Uterus (tissue), 3 donors: ENCODE measurements at regions not wholly inside any gene's neighbourhood (a gene's known extent, or its start where the extent isn't known, plus 50 kb on each side); places are given as distances from the start of the nearest gene placed in this dataset.

Source experiments
- DNase-seq, 2 donors: peaks; one replicate each; pipeline ENCODE4 v3.0.0-alpha.2; 2019 to 2020
- H3K27ac ChIP-seq, 2 donors: fragments of 200-600 bp; sonication (generic); 1 replicate in 1 of 2; 2 replicates in 1 of 2; pipeline ENCODE4 v1.5.1; 2016 to 2018
- H3K27me3 ChIP-seq, 2 donors: fragments of 200-600 bp; sonication (generic); one replicate each; pipeline ENCODE4 v1.5.1; 2018 to 2019; ENCODE audit warnings: control low read depth in 1 of 2
- H3K36me3 ChIP-seq, 2 donors: fragments of 200-600 bp; sonication (generic); one replicate each; pipeline ENCODE4 v1.5.1; 2019; ENCODE audit warnings: control low read depth in 1 of 2
- H3K4me1 ChIP-seq, 2 donors: fragments of 200-600 bp; sonication (generic); one replicate each; pipeline ENCODE4 v1.5.1; 2018 to 2019; ENCODE audit warnings: control low read depth in 1 of 2
- H3K4me3 ChIP-seq, 2 donors: fragments of 200-600 bp; sonication (generic); 1 replicate in 1 of 2; 2 replicates in 1 of 2; pipeline ENCODE4 v1.5.1; 2018 to 2019; ENCODE audit warnings: mild to moderate bottlenecking in 1 of 2
- H3K9me3 ChIP-seq, 2 donors: fragments of 200-600 bp; sonication (generic); one replicate each; pipeline ENCODE4 v1.5.1; 2019; ENCODE audit warnings: control low read depth in 1 of 2
- POLR2A ChIP-seq, 2 donors: fragments of 450-650 bp; IDR thresholded peaks; one replicate each; pipeline ENCODE4 v1.6.1; 2016; ENCODE audit warnings: antibody characterized with exemption in 2 of 2, mild to moderate bottlenecking in 1 of 2, moderate library complexity in 1 of 2
- intact Hi-C: fragments of 100-400 bp; cut with DNase I; formaldehyde crosslinking; loops from one replicate; pipeline ENCODE4 v1.15.1; 2023; ENCODE audit warnings: low total_unique reads
- TF ChIP-seq, protein P1 (sequence below), 4 experiments: fragments of 200-600 bp in 2 of 4; fragments of 450-650 bp in 2 of 4; sonication (generic) in 2 of 4; IDR thresholded peaks; one replicate each; pipeline ENCODE4 v1.5.1; 2016 to 2019; ENCODE audit warnings: antibody characterized with exemption in 4 of 4, mild to moderate bottlenecking in 2 of 4, moderate library complexity in 1 of 4
- donor health status: DM: yes; HTN: yes; CAD: no.

DNA sequence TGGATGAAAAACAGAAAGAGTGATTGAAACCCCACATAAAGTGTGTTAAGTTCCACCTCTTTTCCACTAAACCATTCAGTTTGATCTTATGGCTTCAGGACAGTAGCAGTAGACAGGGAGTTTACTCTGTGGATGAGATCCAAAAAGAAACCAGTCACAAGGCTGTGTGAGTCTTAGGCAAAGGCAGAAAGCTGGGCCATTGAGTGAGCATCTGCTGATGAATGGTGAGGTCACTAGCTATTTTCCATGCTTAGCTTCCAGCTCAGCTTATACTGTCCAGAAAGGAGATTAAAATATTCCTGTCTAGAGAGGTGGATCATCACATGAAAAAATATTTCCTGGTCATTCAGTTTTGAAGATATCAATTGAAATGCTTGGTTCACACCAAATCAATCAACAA is 1643.9 kb downstream of the HACE1 start:
- no peak overlapping the region for H3K4me3 ChIP-seq
- H3K36me3 ChIP-seq = no peaks in the 10 kb centered on the region
- TF ChIP-seq, protein P1, sequence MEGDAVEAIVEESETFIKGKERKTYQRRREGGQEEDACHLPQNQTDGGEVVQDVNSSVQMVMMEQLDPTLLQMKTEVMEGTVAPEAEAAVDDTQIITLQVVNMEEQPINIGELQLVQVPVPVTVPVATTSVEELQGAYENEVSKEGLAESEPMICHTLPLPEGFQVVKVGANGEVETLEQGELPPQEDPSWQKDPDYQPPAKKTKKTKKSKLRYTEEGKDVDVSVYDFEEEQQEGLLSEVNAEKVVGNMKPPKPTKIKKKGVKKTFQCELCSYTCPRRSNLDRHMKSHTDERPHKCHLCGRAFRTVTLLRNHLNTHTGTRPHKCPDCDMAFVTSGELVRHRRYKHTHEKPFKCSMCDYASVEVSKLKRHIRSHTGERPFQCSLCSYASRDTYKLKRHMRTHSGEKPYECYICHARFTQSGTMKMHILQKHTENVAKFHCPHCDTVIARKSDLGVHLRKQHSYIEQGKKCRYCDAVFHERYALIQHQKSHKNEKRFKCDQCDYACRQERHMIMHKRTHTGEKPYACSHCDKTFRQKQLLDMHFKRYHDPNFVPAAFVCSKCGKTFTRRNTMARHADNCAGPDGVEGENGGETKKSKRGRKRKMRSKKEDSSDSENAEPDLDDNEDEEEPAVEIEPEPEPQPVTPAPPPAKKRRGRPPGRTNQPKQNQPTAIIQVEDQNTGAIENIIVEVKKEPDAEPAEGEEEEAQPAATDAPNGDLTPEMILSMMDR (IDR thresholded peaks at IDR 0.05) = no peak
- TF ChIP-seq POLR2A (IDR thresholded peaks at IDR 0.05) = no peak
- no peak for DNase-seq
- intact Hi-C loops = no loop called here
- H3K9me3 ChIP-seq = no peaks in the 10 kb centered on the region
- no peaks in the 10 kb centered on the region for H3K4me1 ChIP-seq
- peaks cover 0 to 4% of the 10 kb centered on the region in 2 donors for H3K27me3 ChIP-seq
- H3K27ac ChIP-seq = no peak overlapping the region

DNA sequence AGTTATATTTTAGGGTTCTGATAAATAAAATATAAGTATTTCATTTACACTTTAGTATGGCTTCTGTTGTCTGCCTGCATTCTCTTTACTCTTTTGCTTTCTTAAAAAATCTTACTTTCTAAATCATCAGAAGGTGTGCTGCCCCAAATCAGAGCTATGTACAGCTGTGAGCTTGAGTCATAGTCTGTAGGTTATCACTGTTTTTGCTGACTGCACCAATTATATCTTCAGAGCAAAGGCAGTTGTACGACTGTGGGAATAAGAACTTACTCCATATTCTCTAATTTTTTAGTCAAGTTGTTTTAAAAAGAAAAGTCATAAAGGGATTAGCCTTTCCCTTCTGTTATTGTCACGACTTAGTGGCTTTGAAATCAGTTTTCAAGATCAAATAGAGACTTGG is 1649.0 kb downstream of the HACE1 start:
- no peaks in the 10 kb centered on the region for H3K4me1 ChIP-seq
- no peak for TF ChIP-seq POLR2A (IDR thresholded peaks at IDR 0.05)
- TF ChIP-seq, protein P1 (IDR thresholded peaks at IDR 0.05) = no peak
- no peak overlapping the region for H3K27ac ChIP-seq
- no peak for DNase-seq
- no peaks in the 10 kb centered on the region for H3K36me3 ChIP-seq
- no peaks in the 10 kb centered on the region for H3K9me3 ChIP-seq
- H3K27me3 ChIP-seq = peaks cover 0 to 5% of the 10 kb centered on the region in 2 donors
- intact Hi-C loops = no loop called here
- no peak overlapping the region for H3K4me3 ChIP-seq

DNA sequence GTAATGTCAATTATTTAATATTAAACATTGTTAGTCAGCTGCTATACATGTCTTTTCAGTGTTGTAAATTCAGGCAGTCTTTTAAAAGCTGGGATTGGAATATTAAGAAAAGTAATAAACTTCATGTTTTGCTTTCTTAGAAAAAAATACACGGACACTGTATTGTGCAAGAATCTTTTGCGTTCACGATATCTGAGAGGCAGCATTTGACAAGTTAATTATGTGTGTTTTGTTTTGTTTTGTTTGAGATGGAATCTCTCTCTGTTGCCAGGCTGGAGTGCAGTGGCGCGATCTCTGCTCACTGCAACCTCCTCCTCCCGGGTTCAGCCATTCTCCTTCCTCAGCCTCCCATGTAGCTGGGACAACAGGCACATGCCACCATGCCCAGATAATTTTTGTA is 1661.3 kb downstream of the HACE1 start:
- Histone ChIP-seq H3K4me1 (no peaks in the 10 kb centered on the region), H3K36me3 (no peaks in the 10 kb centered on the region), H3K9me3 (no peaks in the 10 kb centered on the region), H3K27me3 (no peaks in the 10 kb centered on the region), H3K4me3 (no peak overlapping the region), H3K27ac (no peak overlapping the region)
- TF ChIP-seq, protein P1 (IDR thresholded peaks at IDR 0.05) = no peak
- TF ChIP-seq POLR2A (IDR thresholded peaks at IDR 0.05) = no peak
- no peak for DNase-seq
- intact Hi-C loops = no loop called here

DNA sequence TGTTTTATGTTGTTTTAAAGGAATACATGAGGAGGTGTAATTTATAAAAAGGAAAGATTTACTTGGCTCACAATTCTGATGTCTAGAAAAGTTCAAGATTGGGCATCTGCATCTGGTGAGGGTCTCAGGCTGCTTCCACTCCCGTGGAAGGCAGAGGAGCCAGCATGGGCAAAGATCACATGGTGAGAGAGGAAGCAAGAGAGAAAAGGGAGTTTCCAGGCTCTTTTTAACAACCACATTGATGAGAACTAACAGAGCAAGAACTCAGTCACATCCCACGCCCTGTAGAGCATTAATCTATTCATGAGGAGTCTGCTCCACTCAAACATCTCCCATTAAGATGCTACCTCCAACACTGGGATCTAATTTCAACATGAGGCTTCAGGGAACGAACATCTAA is 1666.3 kb downstream of the HACE1 start:
- H3K27ac ChIP-seq = no peak overlapping the region
- H3K4me1 ChIP-seq = no peaks in the 10 kb centered on the region
- DNase-seq = no peak
- H3K4me3 ChIP-seq = no peak overlapping the region
- no peaks in the 10 kb centered on the region for H3K9me3 ChIP-seq
- H3K27me3 ChIP-seq = no peaks in the 10 kb centered on the region
- intact Hi-C loops = no loop called here
- no peak for TF ChIP-seq POLR2A (IDR thresholded peaks at IDR 0.05)
- TF ChIP-seq, protein P1 (IDR thresholded peaks at IDR 0.05) = no peak
- H3K36me3 ChIP-seq = no peaks in the 10 kb centered on the region

DNA sequence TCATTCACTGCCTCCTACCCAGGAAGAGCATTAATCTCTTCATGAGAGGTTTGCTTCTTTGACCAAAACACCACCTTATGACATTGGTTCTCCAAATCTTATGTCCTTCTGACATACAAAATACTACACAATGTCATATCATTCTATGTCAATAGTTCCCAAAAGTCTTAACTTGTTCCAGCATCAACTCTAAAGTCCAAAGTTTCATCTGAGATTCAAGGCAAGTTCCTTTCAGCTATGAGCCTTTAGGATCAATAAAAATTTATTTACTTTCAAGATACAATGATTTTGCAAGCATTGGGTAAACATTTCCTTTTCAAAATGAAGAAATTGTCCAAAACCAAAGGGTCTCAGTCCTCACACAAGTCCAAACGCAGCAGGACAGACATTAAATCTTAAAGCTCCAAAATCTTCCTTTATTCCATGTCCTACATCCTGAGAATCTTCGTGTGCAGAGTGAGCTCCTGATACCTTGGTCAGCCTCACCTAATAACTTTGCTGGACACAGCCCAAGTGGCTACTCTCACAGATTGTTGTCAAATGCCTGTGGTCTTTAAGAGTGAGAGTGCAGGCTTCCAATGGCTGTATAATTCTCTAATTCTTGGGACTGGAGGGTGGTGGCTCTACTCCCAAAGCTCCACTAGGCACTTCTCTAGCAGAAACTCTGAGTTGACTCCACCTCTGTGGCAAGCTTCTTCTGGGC is 1668.2 kb downstream of the HACE1 start:
- Histone ChIP-seq H3K4me3 (no peak overlapping the region), H3K27me3 (no peaks in the 10 kb centered on the region), H3K36me3 (no peaks in the 10 kb centered on the region), H3K27ac (no peak overlapping the region), H3K9me3 (no peaks in the 10 kb centered on the region), H3K4me1 (no peaks in the 10 kb centered on the region)
- no peak for DNase-seq
- TF ChIP-seq, protein P1 (IDR thresholded peaks at IDR 0.05) = no peak
- no peak for TF ChIP-seq POLR2A (IDR thresholded peaks at IDR 0.05)
- intact Hi-C loops = no loop called here
